ENCODE measurements at regions not wholly inside any gene's neighbourhood (a gene's known extent, or its start where the extent isn't known, plus 50 kb on each side); places are given as distances from the start of the nearest gene placed in this dataset.
"Not testable (repeated sequence)": the region's sequence is repeated elsewhere in the genome, so short reads cannot be mapped to it uniquely, and the experiment has no call there.

GRCh38 chr6:14550410-14550809 lies 432.8 kb downstream of the CD83 start:
- H3K27me3 Mint-ChIP-seq, result no peaks in the 10 kb centered on the region
- peaks cover 2% of the 10 kb centered on the region for H3K4me1 Mint-ChIP-seq
- H3K4me3 Mint-ChIP-seq, result no peak overlapping the region
- no peak for ATAC-seq
- no peak for DNase-seq
- no peaks in the 10 kb centered on the region for H3K9me3 ChIP-seq (ENCODE audit: control insufficient read depth, low read length, poor library complexity, severe bottlenecking)
- H3K27ac Mint-ChIP-seq, result no peak overlapping the region
- no peaks in the 10 kb centered on the region for H3K36me3 Mint-ChIP-seq (ENCODE audit: low read depth)

GRCh38 chr6:14550822-14551221 lies 433.2 kb downstream of the CD83 start:
- H3K27ac Mint-ChIP-seq, result no peak overlapping the region
- no peaks in the 10 kb centered on the region for H3K36me3 Mint-ChIP-seq (ENCODE audit: low read depth)
- DNase-seq, result no peak
- H3K4me1 Mint-ChIP-seq, result peaks cover 2% of the 10 kb centered on the region
- no peak overlapping the region for H3K4me3 Mint-ChIP-seq
- H3K9me3 ChIP-seq (ENCODE audit: control insufficient read depth, low read length, poor library complexity, severe bottlenecking), result no peaks in the 10 kb centered on the region
- ATAC-seq, result no peak
- no peaks in the 10 kb centered on the region for H3K27me3 Mint-ChIP-seq

DNA sequence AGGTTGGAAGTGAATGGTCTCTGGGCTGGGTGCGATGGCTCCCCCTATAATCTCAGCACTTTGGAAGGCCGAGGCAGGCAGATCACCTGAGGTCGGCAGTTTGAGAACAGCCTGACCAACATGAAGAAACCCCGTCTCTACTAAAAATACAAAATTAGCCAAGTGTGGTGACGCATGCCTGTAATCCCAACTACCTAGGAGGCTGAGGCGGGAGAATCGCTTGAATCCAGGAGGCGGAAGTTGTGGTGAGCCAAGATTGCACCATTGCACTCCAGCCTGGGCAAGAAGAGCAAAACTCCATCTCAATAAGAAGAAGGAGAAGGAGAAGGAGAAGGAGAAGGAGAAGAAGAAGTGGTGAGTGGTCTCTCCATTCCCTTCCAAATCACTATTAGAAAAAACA lies 434.0 kb downstream of the CD83 start:
- not testable (repeated sequence) for H3K9me3 ChIP-seq (ENCODE audit: control insufficient read depth, low read length, poor library complexity, severe bottlenecking); H3K36me3 Mint-ChIP-seq (ENCODE audit: low read depth); H3K4me1 Mint-ChIP-seq; H3K27me3 Mint-ChIP-seq; DNase-seq; H3K27ac Mint-ChIP-seq; H3K4me3 Mint-ChIP-seq; ATAC-seq

GRCh38 chr6:14552891-14553290 lies 435.3 kb downstream of the CD83 start:
- Mint-ChIP-seq H3K4me1 (peaks cover 2% of the 10 kb centered on the region), H3K4me3 (no peak overlapping the region), H3K27ac (no peak overlapping the region), H3K36me3 (ENCODE audit: low read depth) (no peaks in the 10 kb centered on the region), H3K27me3 (no peaks in the 10 kb centered on the region)
- no peak for DNase-seq
- no peak for ATAC-seq
- no peaks in the 10 kb centered on the region for H3K9me3 ChIP-seq (ENCODE audit: control insufficient read depth, low read length, poor library complexity, severe bottlenecking)

GRCh38 chr6:14553515-14553914 lies 435.9 kb downstream of the CD83 start:
- no peak for ATAC-seq
- DNase-seq, result no peak
- Mint-ChIP-seq H3K4me1 (peaks cover 2% of the 10 kb centered on the region), H3K36me3 (ENCODE audit: low read depth) (no peaks in the 10 kb centered on the region), H3K4me3 (no peak overlapping the region), H3K27ac (no peak overlapping the region), H3K27me3 (no peaks in the 10 kb centered on the region)
- H3K9me3 ChIP-seq (ENCODE audit: control insufficient read depth, low read length, poor library complexity, severe bottlenecking), result no peaks in the 10 kb centered on the region

- Mint-ChIP-seq H3K27ac (no peak overlapping the region), H3K4me1 (peaks cover 2% of the 10 kb centered on the region), H3K27me3 (no peaks in the 10 kb centered on the region), H3K4me3 (no peak overlapping the region), H3K36me3 (ENCODE audit: low read depth) (no peaks in the 10 kb centered on the region)
- no peaks in the 10 kb centered on the region for H3K9me3 ChIP-seq (ENCODE audit: control insufficient read depth, low read length, poor library complexity, severe bottlenecking)
- ATAC-seq, result no peak
- no peak for DNase-seq
These were observed 438.2 kb downstream of the CD83 start for GRCh38 chr6:14555804-14556203.

DNA sequence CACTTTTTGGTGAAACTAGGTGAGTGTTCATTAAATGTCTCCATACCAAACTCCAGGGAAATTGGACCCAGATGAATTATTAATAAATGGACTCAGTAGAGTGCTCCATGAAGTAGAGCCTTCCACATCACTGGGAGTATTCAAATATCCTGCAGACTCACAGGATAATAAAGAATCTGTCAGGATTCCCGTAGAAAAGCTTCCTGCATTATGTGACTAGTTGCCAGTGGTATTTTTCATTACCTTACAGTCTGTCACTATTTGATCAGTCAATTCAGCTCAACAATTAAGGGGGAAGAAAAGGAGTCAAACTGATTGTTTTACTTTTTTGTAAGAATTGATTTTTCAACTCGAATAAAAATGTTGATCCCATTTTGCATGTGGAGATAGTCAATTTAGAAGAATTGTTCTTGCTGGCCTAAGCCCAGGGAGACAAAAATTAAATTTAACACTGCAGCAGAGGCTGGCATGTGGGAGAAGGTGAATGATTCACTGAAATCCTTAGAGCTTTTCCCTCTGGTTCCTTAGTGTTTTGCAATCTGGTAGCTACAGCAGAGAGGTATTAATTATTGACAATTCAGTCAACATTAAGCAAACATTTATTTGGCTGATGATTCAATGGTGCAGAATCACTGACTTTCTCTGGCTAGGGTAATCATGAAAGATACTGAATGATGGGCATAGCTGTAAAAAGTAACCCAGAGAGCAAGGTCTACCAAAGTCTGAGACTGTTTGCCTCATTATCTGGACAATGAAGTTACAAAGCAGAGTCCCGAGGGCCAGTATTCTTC lies 442.4 kb downstream of the CD83 start:
- Mint-ChIP-seq H3K4me1 (no peaks in the 10 kb centered on the region), H3K27me3 (no peaks in the 10 kb centered on the region), H3K36me3 (ENCODE audit: low read depth) (no peaks in the 10 kb centered on the region), H3K27ac (no peak overlapping the region), H3K4me3 (no peak overlapping the region)
- H3K9me3 ChIP-seq (ENCODE audit: control insufficient read depth, low read length, poor library complexity, severe bottlenecking), result peaks cover 3% of the 10 kb centered on the region
- DNase-seq (no peak), ATAC-seq (no peak)

GRCh38 chr6:14561563-14561962 lies 444.0 kb downstream of the CD83 start:
- not testable (repeated sequence) for H3K36me3 Mint-ChIP-seq (ENCODE audit: low read depth); H3K4me3 Mint-ChIP-seq; H3K27me3 Mint-ChIP-seq; H3K9me3 ChIP-seq (ENCODE audit: control insufficient read depth, low read length, poor library complexity, severe bottlenecking); H3K27ac Mint-ChIP-seq; H3K4me1 Mint-ChIP-seq; DNase-seq; ATAC-seq

DNA sequence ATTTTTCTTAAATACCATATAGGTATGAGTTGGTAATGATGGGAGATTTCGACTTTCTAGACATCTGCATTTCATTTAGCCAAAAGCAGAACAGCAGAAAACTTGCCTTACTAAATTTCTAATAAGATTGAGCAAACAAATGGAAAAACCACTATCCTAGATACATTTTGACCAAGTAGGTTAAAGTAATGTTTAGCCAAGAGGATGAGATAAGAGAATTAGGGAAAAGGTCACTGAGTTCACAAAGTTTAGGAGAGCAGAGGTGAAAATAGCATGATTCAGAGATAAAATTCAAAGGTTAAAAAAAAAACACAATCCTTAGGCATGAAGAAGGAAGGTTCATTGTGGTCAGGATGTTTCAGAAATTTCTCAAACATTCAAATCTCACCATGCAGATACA lies 450.3 kb downstream of the CD83 start:
- Mint-ChIP-seq H3K4me1 (no peaks in the 10 kb centered on the region), H3K36me3 (ENCODE audit: low read depth) (peaks cover 3% of the 10 kb centered on the region), H3K4me3 (no peak overlapping the region), H3K27ac (no peak overlapping the region), H3K27me3 (no peaks in the 10 kb centered on the region)
- DNase-seq (no peak), ATAC-seq (no peak)
- H3K9me3 ChIP-seq (ENCODE audit: control insufficient read depth, low read length, poor library complexity, severe bottlenecking), result peaks cover 3% of the 10 kb centered on the region

DNA sequence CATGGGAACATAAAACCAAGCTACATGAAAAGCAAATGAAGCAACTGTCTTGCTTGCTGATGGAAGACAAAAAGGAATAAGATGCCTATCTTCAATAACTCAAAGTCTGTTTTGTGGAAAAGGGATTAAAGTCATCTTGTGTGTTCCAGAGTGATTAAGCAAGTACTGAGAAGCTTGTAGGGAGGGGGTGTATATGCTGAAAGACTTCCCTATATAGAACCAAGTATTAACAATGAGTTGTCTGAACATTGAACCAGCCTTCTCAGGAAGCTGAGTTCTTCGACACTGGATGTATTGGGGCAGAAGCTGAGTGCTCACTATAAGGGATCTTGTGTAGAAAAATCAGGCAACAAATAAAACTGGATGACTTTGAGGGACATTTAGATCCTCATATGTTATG lies 451.8 kb downstream of the CD83 start:
- H3K9me3 ChIP-seq (ENCODE audit: control insufficient read depth, low read length, poor library complexity, severe bottlenecking), result no peaks in the 10 kb centered on the region
- DNase-seq (no peak), ATAC-seq (no peak)
- Mint-ChIP-seq H3K36me3 (ENCODE audit: low read depth) (peaks cover 3% of the 10 kb centered on the region), H3K4me1 (no peaks in the 10 kb centered on the region), H3K27me3 (no peaks in the 10 kb centered on the region), H3K27ac (no peak overlapping the region), H3K4me3 (no peak overlapping the region)

DNA sequence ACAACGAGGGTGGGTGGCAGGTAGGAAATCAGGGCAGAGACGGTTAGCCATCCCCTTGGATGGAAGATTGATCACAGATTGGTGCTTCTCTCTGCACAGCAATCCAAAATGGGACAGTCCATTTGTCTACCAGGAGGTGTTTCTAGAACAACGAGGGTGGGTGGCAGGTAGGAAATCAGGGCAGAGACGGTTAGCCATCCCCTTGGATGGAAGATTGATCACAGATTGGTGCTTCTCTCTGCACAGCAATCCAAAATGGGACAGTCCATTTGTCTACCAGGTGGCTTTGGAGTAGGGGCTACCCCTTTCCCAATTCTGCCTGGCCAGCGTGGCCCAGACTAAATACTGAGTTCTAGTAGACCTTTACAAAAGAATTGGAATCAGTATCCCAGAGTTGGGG lies 452.3 kb downstream of the CD83 start:
- H3K4me3 Mint-ChIP-seq, result not testable (repeated sequence)

DNA sequence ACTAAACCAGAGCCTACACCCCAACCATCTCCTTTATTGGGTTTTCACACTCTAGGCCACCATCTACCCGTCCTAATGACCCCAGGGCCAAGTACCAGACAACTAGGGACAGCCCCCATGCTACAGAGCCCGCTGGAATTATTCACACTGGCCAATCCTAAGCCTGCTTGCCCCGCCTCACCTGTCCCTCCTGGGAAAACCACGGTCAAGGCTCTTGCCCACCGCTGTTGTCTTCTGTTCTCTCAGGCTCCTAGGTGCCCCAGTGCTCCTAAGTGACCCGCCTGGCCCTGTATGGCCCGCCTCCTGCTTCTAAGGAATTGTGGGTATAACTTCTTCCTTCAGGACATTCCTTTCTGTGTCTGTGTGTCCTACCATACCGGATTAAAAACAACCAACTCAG lies 453.4 kb downstream of the CD83 start:
- H3K9me3 ChIP-seq (ENCODE audit: control insufficient read depth, low read length, poor library complexity, severe bottlenecking), result no peaks in the 10 kb centered on the region
- Mint-ChIP-seq H3K36me3 (ENCODE audit: low read depth) (peaks cover 3% of the 10 kb centered on the region), H3K4me3 (no peak overlapping the region), H3K27ac (no peak overlapping the region), H3K27me3 (no peaks in the 10 kb centered on the region), H3K4me1 (no peaks in the 10 kb centered on the region)
- ATAC-seq (no peak), DNase-seq (no peak)

More for the DNA sequence above, 452.3 kb downstream of the CD83 start:
- not testable (repeated sequence) for H3K9me3 ChIP-seq (ENCODE audit: control insufficient read depth, low read length, poor library complexity, severe bottlenecking); ATAC-seq; H3K27ac Mint-ChIP-seq; H3K36me3 Mint-ChIP-seq (ENCODE audit: low read depth); H3K4me1 Mint-ChIP-seq; DNase-seq; H3K27me3 Mint-ChIP-seq

GRCh38 chr6:14571746-14572145 lies 454.2 kb downstream of the CD83 start:
- ATAC-seq, result no peak
- H3K9me3 ChIP-seq (ENCODE audit: control insufficient read depth, low read length, poor library complexity, severe bottlenecking), result no peaks in the 10 kb centered on the region
- DNase-seq, result no peak
- Mint-ChIP-seq H3K27ac (no peak overlapping the region), H3K27me3 (no peaks in the 10 kb centered on the region), H3K4me3 (no peak overlapping the region), H3K36me3 (ENCODE audit: low read depth) (peaks cover 4% of the 10 kb centered on the region), H3K4me1 (no peaks in the 10 kb centered on the region)

GRCh38 chr6:14573267-14573666 lies 455.7 kb downstream of the CD83 start:
- Mint-ChIP-seq H3K27me3 (no peaks in the 10 kb centered on the region), H3K27ac (no peak overlapping the region), H3K4me1 (no peaks in the 10 kb centered on the region), H3K36me3 (ENCODE audit: low read depth) (peaks cover 4% of the 10 kb centered on the region), H3K4me3 (no peak overlapping the region)
- no peaks in the 10 kb centered on the region for H3K9me3 ChIP-seq (ENCODE audit: control insufficient read depth, low read length, poor library complexity, severe bottlenecking)
- no peak for DNase-seq
- ATAC-seq, result no peak
